GM06990 (cell line): ENCODE measurements at regions not wholly inside any gene's neighbourhood (a gene's known extent, or its start where the extent isn't known, plus 50 kb on each side); places are given as distances from the start of the nearest gene placed in this dataset.

ENCODE experiments used
- DNase-seq: peaks from one replicate; pipeline ENCODE4 v3.0.0-alpha.2; 2011; ENCODE audit not compliant: insufficient read length; ENCODE audit errors: extremely low read depth
- H3K27me3 ChIP-seq: replicated peaks from 2 replicates; pipeline ENCODE4 v1.6.0; 2011; ENCODE audit warnings: low read length; ENCODE audit not compliant: control insufficient read depth, insufficient read depth
- H3K36me3 ChIP-seq: 2 replicates; pipeline ENCODE4 v1.5.1; 2011; ENCODE audit warnings: low read length; ENCODE audit not compliant: control insufficient read depth, insufficient read depth
- H3K4me3 ChIP-seq: replicated peaks from 2 replicates; pipeline ENCODE4 v1.5.1; 2011; ENCODE audit warnings: low read depth, mild to moderate bottlenecking, control low read depth, low read length
- TF ChIP-seq, protein P1 (sequence below): IDR thresholded peaks from 2 replicates; pipeline ENCODE4 v1.5.1; 2011; ENCODE audit warnings: low read length, control low read depth, mild to moderate bottlenecking, inconsistent platforms; ENCODE audit not compliant: insufficient read depth, poor library complexity, severe bottlenecking

DNA sequence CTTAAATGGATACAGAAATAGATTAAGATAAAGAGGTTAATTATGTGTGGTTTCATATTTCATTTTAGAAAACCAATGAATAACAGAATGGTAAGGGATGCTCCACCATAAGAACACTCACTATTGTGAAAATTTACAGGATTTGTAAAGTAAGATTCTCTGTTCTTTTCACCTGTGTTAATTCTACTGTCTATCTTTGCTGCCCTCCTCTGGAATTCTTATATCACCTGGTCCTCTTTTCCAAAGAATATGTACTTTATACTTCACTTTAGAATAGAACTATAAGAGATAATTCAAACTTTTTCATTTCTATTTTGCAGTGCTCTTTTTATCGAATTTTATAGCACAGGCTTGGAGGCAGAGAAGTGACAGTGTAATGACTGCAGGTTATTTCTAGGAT is 213.4 kb downstream of the LURAP1L start:
- H3K36me3 ChIP-seq = no peaks in the 10 kb centered on the region
- TF ChIP-seq, protein P1, sequence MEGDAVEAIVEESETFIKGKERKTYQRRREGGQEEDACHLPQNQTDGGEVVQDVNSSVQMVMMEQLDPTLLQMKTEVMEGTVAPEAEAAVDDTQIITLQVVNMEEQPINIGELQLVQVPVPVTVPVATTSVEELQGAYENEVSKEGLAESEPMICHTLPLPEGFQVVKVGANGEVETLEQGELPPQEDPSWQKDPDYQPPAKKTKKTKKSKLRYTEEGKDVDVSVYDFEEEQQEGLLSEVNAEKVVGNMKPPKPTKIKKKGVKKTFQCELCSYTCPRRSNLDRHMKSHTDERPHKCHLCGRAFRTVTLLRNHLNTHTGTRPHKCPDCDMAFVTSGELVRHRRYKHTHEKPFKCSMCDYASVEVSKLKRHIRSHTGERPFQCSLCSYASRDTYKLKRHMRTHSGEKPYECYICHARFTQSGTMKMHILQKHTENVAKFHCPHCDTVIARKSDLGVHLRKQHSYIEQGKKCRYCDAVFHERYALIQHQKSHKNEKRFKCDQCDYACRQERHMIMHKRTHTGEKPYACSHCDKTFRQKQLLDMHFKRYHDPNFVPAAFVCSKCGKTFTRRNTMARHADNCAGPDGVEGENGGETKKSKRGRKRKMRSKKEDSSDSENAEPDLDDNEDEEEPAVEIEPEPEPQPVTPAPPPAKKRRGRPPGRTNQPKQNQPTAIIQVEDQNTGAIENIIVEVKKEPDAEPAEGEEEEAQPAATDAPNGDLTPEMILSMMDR = no peak
- no peak for DNase-seq
- no peak overlapping the region for H3K4me3 ChIP-seq
- H3K27me3 ChIP-seq = no peaks in the 10 kb centered on the region

DNA sequence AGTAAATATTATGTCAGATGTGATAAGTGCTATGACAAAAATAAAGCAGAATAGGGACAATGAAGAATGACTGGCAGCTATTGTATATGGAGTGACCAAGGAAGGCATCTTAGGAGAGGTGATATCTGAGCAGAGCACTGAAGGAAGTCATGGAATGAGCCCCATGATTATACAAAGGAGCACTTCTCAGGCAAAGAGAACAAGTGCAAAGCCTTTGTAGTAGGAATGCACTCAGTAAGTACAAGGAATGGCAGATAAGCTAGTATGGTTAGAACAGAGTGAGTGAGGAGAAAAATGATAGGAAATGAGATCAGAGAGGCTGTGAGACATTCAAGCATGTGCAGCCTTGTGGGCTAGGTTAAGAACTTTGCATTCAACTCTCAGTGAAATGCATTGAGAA is 214.8 kb downstream of the LURAP1L start:
- no peak overlapping the region for H3K4me3 ChIP-seq
- DNase-seq = no peak
- TF ChIP-seq, protein P1 = no peak

DNA sequence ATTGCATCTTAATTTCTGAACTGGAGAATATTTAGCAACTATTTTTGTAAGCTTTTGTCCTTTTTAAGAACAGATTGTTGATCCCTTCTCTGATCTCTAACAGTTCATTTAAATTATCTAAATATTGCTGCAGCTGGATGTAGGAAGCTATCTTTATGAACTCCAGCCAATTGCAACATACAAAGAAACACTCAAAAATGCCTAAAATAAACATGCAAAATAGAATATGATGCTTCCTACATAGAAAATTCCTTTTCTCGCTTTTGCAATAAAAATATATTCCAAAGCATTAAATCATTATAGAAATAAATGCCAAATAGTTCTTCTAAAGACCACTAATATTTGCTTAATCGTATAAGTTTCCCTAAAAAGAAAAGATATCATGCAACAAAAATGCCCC is 218.6 kb downstream of the LURAP1L start:
- DNase-seq = no peak
- H3K27me3 ChIP-seq = no peaks in the 10 kb centered on the region
- TF ChIP-seq, protein P1 = no peak
- H3K36me3 ChIP-seq = no peaks in the 10 kb centered on the region
- H3K4me3 ChIP-seq = no peak overlapping the region

More for the DNA sequence above, 214.8 kb downstream of the LURAP1L start:
- Histone ChIP-seq H3K36me3 (no peaks in the 10 kb centered on the region), H3K27me3 (no peaks in the 10 kb centered on the region)

DNA sequence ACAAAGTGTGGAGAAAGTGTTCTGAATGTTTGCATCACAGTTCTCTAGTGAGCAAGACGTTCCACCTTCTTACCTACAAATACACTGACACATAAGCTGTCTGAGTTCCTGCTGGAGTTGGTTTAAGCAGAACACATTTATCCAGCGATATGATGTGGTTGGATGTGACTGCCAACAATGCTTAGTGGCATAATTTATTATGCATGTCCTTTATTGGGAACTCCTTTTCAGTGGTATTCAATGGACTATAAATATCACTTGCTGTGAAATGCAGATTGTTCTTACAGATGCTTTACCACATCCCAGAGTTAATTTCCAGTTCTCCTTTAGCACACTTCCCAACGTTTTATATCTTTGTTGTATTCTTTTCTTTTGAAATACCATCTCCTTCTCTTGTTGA is 222.2 kb downstream of the LURAP1L start:
- Histone ChIP-seq H3K4me3 (no peak overlapping the region), H3K36me3 (no peaks in the 10 kb centered on the region), H3K27me3 (no peaks in the 10 kb centered on the region)
- TF ChIP-seq, protein P1 = no peak
- no peak for DNase-seq

DNA sequence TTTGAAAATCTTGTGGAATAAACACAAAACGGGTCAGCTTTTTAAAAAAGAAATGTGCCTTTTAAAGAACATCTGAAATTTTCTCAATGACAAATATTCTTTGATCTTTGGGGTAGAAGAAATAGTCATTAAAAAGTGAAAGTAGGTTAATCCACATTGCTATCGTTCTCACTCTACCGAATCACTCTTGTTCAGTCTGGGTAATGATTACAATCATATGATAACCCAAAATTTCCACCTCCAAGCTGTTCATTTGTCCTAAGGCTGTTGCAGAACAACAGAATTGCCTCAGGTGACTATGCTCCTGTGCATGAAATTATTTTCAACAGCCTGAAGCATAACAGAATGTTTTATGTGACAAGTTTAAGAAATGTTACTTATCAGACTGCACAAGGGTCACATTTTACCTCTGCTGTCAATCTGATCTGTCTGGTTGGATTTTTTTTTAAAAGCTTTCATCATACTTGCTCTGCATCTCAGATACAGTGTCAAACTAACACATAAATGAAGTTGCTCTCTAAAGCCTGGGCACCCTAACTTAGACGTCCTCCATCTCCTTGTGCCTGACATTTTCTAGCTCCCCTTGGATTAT is 227.3 kb downstream of the LURAP1L start:
- no peaks in the 10 kb centered on the region for H3K27me3 ChIP-seq
- DNase-seq = no peak
- TF ChIP-seq, protein P1 = no peak
- no peaks in the 10 kb centered on the region for H3K36me3 ChIP-seq
- no peak overlapping the region for H3K4me3 ChIP-seq

DNA sequence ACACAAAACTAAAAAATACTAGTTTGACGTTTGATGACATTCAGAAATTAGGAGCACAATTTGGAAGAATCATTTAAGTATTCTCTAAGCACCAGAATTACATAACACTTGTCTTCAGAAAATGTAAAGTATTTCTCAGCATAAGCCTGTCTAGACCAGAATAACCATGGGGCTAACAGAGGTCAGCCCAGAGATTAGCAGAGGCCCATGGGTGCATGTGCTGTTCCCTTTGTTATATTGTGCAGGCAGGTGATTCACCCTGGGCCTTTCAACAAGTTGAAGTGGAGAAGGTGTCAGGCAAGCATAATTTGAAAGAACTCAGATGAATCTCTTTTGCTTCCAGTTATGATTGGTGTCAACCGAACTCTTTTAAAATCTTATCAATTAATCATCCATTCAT is 227.9 kb downstream of the LURAP1L start:
- no peaks in the 10 kb centered on the region for H3K27me3 ChIP-seq
- TF ChIP-seq, protein P1 = no peak
- H3K4me3 ChIP-seq = no peak overlapping the region
- no peak for DNase-seq
- no peaks in the 10 kb centered on the region for H3K36me3 ChIP-seq
